DND-41 (cell line): ENCODE measurements at regions not wholly inside any gene's neighbourhood (a gene's known extent, or its start where the extent isn't known, plus 50 kb on each side); places are given as distances from the start of the nearest gene placed in this dataset.

Experiments
- ATAC-seq: fragments of 200-7000 bp; cut with Tn5 transposase; 3 replicates; pipeline ENCODE4 v1.9.1; 2021; ENCODE audit warnings: low read depth; ENCODE audit not compliant: insufficient read depth
- DNase-seq: peaks from one replicate; pipeline ENCODE4 v3.0.0-alpha.2; 2020
- H2AFZ ChIP-seq: 2 replicates; pipeline ENCODE4 v1.6.0; 2012; ENCODE audit warnings: low read depth, low read length
- H3K27ac ChIP-seq: 2 replicates; pipeline ENCODE4 v1.5.1; 2012; ENCODE audit warnings: low read length, inconsistent platforms
- H3K27me3 ChIP-seq: fragments of 200-600 bp; sonication (generic); 2 replicates; pipeline ENCODE4 v1.6.0; 2012; ENCODE audit warnings: low read length, mild to moderate bottlenecking, inconsistent platforms; ENCODE audit not compliant: insufficient read depth, poor library complexity
- H3K36me3 ChIP-seq: 2 replicates; pipeline ENCODE4 v1.5.1; 2012; ENCODE audit warnings: low read length, inconsistent platforms; ENCODE audit not compliant: insufficient read depth
- H3K4me1 ChIP-seq: 2 replicates; pipeline ENCODE4 v1.5.1; 2012; ENCODE audit warnings: mild to moderate bottlenecking, low read length; ENCODE audit not compliant: insufficient read depth
- H3K4me2 ChIP-seq: 2 replicates; pipeline ENCODE4 v1.6.0; 2012; ENCODE audit warnings: mild to moderate bottlenecking, moderate library complexity, low read length, inconsistent platforms; ENCODE audit not compliant: insufficient read depth
- H3K4me3 ChIP-seq, 2 experiments: fragments of 200-600 bp in 1 of 2; shearing (Covaris generic) in 1 of 2; 2 replicates each; pipeline ENCODE4 v1.5.1; 2012 to 2016; ENCODE audit warnings: inconsistent platforms in 2 of 2, low read length in 2 of 2, mild to moderate bottlenecking in 2 of 2, low read depth in 1 of 2, moderate library complexity in 1 of 2
- H3K79me2 ChIP-seq: 2 replicates; pipeline ENCODE4 v1.6.0; 2012; ENCODE audit warnings: low read length, inconsistent platforms; ENCODE audit not compliant: insufficient read depth
- H3K9ac ChIP-seq: 2 replicates; pipeline ENCODE4 v1.6.0; 2012; ENCODE audit warnings: low read depth, mild to moderate bottlenecking, inconsistent platforms, low read length, moderate library complexity
- H3K9me3 ChIP-seq: 2 replicates; pipeline ENCODE4 v1.5.1; 2012; ENCODE audit warnings: low read length, moderate library complexity, mild to moderate bottlenecking, inconsistent platforms; ENCODE audit not compliant: insufficient read depth, severe bottlenecking
- H4K20me1 ChIP-seq: 2 replicates; pipeline ENCODE4 v1.6.0; 2012; ENCODE audit warnings: low read length; ENCODE audit not compliant: insufficient read depth
- EZH2 ChIP-seq: IDR thresholded peaks from 3 replicates; pipeline ENCODE4 v1.6.1; 2012; ENCODE audit warnings: borderline replicate concordance, low read depth, mild to moderate bottlenecking, moderate library complexity, low read length, inconsistent platforms; ENCODE audit not compliant: severe bottlenecking
- TF ChIP-seq, protein P1 (sequence below): IDR thresholded peaks from 2 replicates; pipeline ENCODE4 v1.5.1; 2012; ENCODE audit warnings: borderline replicate concordance, low read length, moderate library complexity, mild to moderate bottlenecking; ENCODE audit not compliant: poor library complexity, severe bottlenecking; ENCODE audit errors: extremely low read depth

DNA sequence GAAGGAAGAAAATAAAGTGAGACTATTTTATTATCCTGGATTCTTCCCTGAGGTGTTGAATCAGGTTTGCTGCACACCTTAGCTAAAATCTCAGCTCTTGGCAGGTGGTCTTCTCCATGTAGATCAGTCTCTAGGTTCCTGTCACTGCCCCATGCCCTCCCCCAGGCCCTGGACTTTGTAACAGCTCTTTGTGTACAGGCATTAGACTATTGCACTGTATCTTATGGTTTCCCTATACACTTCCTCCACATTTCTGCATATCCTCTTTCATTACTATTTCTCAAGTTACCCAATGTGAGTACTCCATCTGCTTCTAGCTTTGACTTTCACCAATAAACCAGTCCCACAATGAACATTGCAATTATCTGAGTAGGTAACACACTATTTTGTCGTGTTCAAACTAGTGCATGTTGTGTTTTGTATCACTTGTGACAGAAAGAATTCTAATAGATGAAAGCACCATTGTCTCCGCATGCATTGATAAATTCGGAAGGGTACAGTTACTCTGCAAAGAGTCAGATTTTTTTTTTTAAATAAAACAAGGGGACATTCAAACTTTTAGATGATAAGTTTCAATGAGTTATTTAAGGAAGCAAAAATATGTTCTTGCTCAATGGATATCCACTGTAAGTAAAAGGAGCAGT lies 1348.7 kb upstream of the C9orf72 start:
- no peak overlapping the region for H3K4me2 ChIP-seq
- no peaks in the 10 kb centered on the region for H3K36me3 ChIP-seq
- DNase-seq (no peak), ATAC-seq (no peak)
- no peak overlapping the region for H3K27ac ChIP-seq
- H4K20me1 ChIP-seq: no peaks in the 10 kb centered on the region
- no peaks in the 10 kb centered on the region for H3K9me3 ChIP-seq
- TF ChIP-seq, protein P1, sequence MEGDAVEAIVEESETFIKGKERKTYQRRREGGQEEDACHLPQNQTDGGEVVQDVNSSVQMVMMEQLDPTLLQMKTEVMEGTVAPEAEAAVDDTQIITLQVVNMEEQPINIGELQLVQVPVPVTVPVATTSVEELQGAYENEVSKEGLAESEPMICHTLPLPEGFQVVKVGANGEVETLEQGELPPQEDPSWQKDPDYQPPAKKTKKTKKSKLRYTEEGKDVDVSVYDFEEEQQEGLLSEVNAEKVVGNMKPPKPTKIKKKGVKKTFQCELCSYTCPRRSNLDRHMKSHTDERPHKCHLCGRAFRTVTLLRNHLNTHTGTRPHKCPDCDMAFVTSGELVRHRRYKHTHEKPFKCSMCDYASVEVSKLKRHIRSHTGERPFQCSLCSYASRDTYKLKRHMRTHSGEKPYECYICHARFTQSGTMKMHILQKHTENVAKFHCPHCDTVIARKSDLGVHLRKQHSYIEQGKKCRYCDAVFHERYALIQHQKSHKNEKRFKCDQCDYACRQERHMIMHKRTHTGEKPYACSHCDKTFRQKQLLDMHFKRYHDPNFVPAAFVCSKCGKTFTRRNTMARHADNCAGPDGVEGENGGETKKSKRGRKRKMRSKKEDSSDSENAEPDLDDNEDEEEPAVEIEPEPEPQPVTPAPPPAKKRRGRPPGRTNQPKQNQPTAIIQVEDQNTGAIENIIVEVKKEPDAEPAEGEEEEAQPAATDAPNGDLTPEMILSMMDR: no peak
- TF ChIP-seq EZH2: no peak
- H3K4me1 ChIP-seq: no peaks in the 10 kb centered on the region
- no peak overlapping the region for H3K4me3 ChIP-seq
- H3K79me2 ChIP-seq: no peaks in the 10 kb centered on the region
- no peak overlapping the region for H2AFZ ChIP-seq
- H3K27me3 ChIP-seq: no peaks in the 10 kb centered on the region
- no peak overlapping the region for H3K9ac ChIP-seq

DNA sequence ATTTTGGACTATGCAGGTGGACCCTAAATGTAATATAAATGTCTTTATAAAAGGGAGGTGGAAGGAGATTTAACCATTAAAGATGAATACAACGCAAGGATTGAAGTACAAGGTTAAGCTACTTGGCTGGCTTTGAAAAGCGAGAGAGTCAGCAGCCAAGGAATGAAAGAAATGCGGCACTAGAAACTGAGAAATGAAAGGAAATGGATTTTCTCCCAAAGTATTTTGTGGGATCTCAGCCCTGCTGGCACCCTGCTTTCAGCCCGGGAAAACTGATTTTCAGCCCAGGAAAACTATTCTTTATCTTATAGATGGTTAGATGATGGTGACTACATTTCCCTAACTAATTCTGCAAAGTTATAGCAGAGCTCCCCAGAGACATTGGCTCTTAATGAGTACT lies 1349.6 kb upstream of the C9orf72 start:
- ATAC-seq: no peak
- no peak overlapping the region for H3K4me3 ChIP-seq
- no peaks in the 10 kb centered on the region for H4K20me1 ChIP-seq
- H3K36me3 ChIP-seq: no peaks in the 10 kb centered on the region
- H3K4me2 ChIP-seq: no peak overlapping the region
- no peak for DNase-seq
- no peak overlapping the region for H3K27ac ChIP-seq
- no peaks in the 10 kb centered on the region for H3K4me1 ChIP-seq
- H3K79me2 ChIP-seq: no peaks in the 10 kb centered on the region
- H3K9ac ChIP-seq: no peak overlapping the region
- no peak overlapping the region for H2AFZ ChIP-seq
- no peaks in the 10 kb centered on the region for H3K9me3 ChIP-seq
- no peaks in the 10 kb centered on the region for H3K27me3 ChIP-seq
- no peak for TF ChIP-seq EZH2
- TF ChIP-seq, protein P1: no peak

DNA sequence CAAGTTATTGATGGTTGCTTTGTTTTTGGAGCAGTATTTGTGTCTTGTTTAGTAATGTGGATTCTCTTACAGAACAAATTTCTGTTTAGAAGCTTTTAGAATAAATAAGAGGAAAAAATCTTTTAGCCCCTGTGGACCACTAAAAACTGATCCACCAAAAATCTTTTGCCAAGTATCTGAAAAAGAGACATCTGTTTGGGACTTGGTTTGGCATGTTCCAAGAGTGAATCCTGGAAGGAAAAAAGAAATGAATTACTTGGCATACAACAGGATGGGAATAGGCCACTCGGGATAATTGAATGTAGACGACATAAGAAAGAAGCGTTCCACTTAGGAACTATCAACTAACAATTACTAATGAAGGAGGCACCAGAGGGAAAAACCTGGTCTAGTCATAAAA lies 1350.1 kb upstream of the C9orf72 start:
- H3K27ac ChIP-seq: no peak overlapping the region
- H3K9me3 ChIP-seq: no peaks in the 10 kb centered on the region
- no peak for DNase-seq
- no peaks in the 10 kb centered on the region for H3K27me3 ChIP-seq
- no peaks in the 10 kb centered on the region for H4K20me1 ChIP-seq
- TF ChIP-seq EZH2: no peak
- TF ChIP-seq, protein P1: no peak
- no peak overlapping the region for H3K9ac ChIP-seq
- H3K4me2 ChIP-seq: no peak overlapping the region
- no peak overlapping the region for H2AFZ ChIP-seq
- no peak overlapping the region for H3K4me3 ChIP-seq
- H3K79me2 ChIP-seq: no peaks in the 10 kb centered on the region
- no peaks in the 10 kb centered on the region for H3K4me1 ChIP-seq
- H3K36me3 ChIP-seq: no peaks in the 10 kb centered on the region
- ATAC-seq: no peak
